Nephron progenitor cell (in vitro differentiated cells): ENCODE measurements at regions not wholly inside any gene's neighbourhood (a gene's known extent, or its start where the extent isn't known, plus 50 kb on each side); places are given as distances from the start of the nearest gene placed in this dataset.

Source experiments
- DNase-seq: peaks from one replicate; pipeline ENCODE4 v3.0.0; 2021
- H3K27ac Mint-ChIP-seq: 2 replicates; pipeline ENCODE4 v1.8.0; 2021; ENCODE audit warnings: mild to moderate bottlenecking, moderate library complexity, mixed read lengths
- H3K27me3 Mint-ChIP-seq: 2 replicates; pipeline ENCODE4 v1.8.0; 2021; ENCODE audit warnings: mild to moderate bottlenecking, low read depth, mixed read lengths; ENCODE audit not compliant: poor library complexity
- H3K36me3 Mint-ChIP-seq: 2 replicates; pipeline ENCODE4 v1.8.0; 2021; ENCODE audit warnings: low read depth, mixed read lengths
- H3K4me1 Mint-ChIP-seq: 2 replicates; pipeline ENCODE4 v1.8.0; 2021; ENCODE audit warnings: mixed read lengths
- H3K4me3 Mint-ChIP-seq: 2 replicates; pipeline ENCODE4 v1.8.0; 2021; ENCODE audit warnings: mild to moderate bottlenecking, moderate library complexity, mixed read lengths
- H3K9me3 Mint-ChIP-seq: 2 replicates; pipeline ENCODE4 v1.8.0; 2021; ENCODE audit warnings: mild to moderate bottlenecking, moderate library complexity, mixed read lengths
- TF ChIP-seq, protein P1 (sequence below): fragments of 200-600 bp; sonication (generic); IDR thresholded peaks from 2 replicates; pipeline ENCODE4 v1.5.0; 2021; ENCODE audit warnings: antibody characterized with exemption

DNA sequence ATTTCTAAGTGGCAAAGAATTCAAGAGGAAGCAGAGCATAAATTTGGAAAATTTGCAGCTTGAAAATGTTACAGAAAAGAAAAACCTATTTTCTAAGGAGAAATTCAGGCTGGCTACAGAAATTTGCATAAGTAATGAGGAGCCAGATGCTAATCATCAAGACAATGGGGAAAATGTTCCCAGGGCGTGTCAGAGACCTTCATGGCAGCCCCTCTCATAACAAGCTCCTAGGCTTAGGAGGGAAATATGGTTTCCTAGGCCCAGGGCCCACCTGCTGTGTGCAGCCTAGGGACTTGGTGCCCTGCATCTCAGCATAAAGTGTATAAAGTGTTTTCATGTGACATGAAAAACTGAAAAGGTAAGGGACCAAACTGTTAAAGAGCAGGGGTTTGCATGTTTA is 1796.3 kb upstream of the FLRT2 start:
- Mint-ChIP-seq H3K27ac (no peak overlapping the region), H3K27me3 (no peaks in the 10 kb centered on the region), H3K9me3 (peaks cover 7% of the 10 kb centered on the region), H3K36me3 (no peaks in the 10 kb centered on the region), H3K4me3 (no peak overlapping the region), H3K4me1 (no peaks in the 10 kb centered on the region)
- no peak for DNase-seq
- TF ChIP-seq, protein P1, sequence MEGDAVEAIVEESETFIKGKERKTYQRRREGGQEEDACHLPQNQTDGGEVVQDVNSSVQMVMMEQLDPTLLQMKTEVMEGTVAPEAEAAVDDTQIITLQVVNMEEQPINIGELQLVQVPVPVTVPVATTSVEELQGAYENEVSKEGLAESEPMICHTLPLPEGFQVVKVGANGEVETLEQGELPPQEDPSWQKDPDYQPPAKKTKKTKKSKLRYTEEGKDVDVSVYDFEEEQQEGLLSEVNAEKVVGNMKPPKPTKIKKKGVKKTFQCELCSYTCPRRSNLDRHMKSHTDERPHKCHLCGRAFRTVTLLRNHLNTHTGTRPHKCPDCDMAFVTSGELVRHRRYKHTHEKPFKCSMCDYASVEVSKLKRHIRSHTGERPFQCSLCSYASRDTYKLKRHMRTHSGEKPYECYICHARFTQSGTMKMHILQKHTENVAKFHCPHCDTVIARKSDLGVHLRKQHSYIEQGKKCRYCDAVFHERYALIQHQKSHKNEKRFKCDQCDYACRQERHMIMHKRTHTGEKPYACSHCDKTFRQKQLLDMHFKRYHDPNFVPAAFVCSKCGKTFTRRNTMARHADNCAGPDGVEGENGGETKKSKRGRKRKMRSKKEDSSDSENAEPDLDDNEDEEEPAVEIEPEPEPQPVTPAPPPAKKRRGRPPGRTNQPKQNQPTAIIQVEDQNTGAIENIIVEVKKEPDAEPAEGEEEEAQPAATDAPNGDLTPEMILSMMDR: no peak

DNA sequence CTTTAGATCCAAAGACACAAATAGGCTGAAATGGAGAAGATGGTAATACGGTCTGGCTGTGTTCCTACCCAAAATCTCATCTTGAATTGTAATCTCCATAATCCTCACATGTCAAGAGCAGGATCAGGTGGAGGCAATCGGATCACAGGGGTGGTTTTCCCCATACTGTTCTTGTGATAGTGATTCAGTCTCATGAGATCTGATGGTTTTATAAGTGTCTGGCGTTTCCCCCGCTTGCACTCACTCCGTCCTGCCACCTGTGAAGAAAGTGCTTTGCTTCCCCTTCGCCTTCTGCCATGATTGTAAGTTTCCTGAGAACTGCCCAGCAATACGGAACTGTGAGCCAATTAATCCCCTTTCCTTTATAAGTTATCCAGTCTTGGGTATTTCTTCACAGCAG is 1795.5 kb upstream of the FLRT2 start:
- TF ChIP-seq, protein P1: no peak
- Mint-ChIP-seq H3K27ac (peak overlapping the region; percentile 27), H3K4me3 (no peak overlapping the region), H3K27me3 (no peaks in the 10 kb centered on the region), H3K4me1 (no peaks in the 10 kb centered on the region), H3K9me3 (peaks cover 7% of the 10 kb centered on the region), H3K36me3 (no peaks in the 10 kb centered on the region)
- no peak for DNase-seq

DNA sequence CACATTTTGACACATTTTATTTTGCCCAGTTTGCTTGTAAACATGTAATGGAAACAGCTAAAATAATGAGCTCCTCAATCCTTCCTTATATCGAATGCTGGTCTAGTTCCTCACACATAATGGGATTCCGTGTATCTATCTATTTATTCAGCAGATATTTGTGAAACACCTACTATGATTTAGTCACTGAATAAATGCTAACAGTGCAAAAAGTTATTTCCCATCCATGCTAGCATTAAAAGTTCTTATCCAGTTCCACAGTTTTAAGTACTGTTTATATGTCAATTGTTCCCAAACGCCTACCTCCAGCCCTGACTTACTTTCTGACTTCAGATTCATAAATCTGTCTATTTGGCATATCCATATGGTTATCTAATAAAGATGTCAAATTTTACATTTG is 1788.7 kb upstream of the FLRT2 start:
- Mint-ChIP-seq H3K4me3 (no peak overlapping the region), H3K9me3 (no peaks in the 10 kb centered on the region), H3K36me3 (no peaks in the 10 kb centered on the region), H3K27me3 (no peaks in the 10 kb centered on the region), H3K4me1 (no peaks in the 10 kb centered on the region), H3K27ac (no peak overlapping the region)
- no peak for DNase-seq
- TF ChIP-seq, protein P1: no peak

DNA sequence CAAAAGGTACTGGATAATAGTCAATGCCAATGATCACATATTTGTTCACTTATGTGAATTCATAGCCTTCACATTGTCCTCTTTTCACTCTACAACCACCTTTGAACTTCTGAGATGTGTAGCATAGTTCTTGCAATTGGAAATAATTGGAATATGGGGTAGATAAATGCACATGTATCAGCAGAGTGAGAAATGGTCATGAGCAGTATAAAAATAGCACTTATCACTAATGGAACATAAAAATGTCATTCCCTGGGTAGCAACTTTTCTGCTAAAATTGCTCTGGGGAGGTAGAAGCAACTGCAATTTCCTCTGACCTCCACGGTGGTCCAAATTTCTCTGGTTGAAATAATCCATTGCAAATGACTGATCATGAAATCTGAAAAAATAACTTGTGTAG is 1785.7 kb upstream of the FLRT2 start:
- Mint-ChIP-seq H3K27ac (no peak overlapping the region), H3K4me1 (no peaks in the 10 kb centered on the region), H3K4me3 (no peak overlapping the region), H3K9me3 (no peaks in the 10 kb centered on the region), H3K36me3 (no peaks in the 10 kb centered on the region), H3K27me3 (peaks cover 4% of the 10 kb centered on the region)
- DNase-seq: no peak
- TF ChIP-seq, protein P1: no peak

DNA sequence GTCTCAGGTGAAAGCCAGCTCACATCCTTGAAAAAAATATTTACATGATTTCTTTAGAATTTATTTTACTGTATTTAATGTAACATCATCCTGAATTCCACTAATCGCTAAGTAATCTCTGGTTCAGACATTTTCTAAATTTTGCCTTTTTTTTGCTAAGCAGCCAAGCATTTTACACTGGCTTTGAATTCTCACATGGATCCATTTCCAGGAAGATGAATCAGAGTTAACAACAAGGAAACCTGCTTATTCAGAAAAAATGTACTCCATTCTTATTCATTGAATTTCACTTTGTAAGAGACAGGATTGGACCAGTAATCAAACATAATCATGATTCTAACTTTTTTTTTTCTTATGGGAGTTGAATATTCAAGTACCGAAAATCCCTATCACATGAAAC is 1785.1 kb upstream of the FLRT2 start:
- Mint-ChIP-seq H3K4me1 (no peaks in the 10 kb centered on the region), H3K9me3 (no peaks in the 10 kb centered on the region), H3K4me3 (no peak overlapping the region), H3K27me3 (peaks cover 4% of the 10 kb centered on the region), H3K36me3 (no peaks in the 10 kb centered on the region), H3K27ac (no peak overlapping the region)
- TF ChIP-seq, protein P1: no peak
- DNase-seq: no peak

DNA sequence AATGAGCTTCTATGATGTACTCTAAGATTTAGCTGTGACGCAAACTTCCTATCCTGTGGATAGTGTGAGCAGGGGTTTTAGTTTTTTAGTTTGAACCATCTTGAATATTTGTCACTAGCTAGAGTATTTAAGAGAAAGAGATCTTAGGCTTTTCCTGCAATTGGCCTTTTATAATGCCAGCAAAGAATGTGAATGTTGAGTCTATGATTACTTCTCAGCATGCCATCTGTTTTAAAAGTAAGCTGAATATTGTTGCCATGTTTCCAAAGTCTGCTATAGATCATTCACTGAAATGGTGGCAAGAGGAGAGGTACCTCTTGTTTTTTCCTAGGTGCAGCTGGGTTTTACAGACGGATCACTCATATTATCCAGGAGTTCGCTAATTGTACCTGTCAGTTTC is 1783.6 kb upstream of the FLRT2 start:
- no peaks in the 10 kb centered on the region for H3K36me3 Mint-ChIP-seq
- peaks cover 4% of the 10 kb centered on the region for H3K27me3 Mint-ChIP-seq
- TF ChIP-seq, protein P1: no peak
- H3K4me3 Mint-ChIP-seq: no peak overlapping the region
- no peak overlapping the region for H3K27ac Mint-ChIP-seq
- no peak for DNase-seq
- no peaks in the 10 kb centered on the region for H3K4me1 Mint-ChIP-seq
- H3K9me3 Mint-ChIP-seq: no peaks in the 10 kb centered on the region
